ENCODE measurements at regions not wholly inside any gene's neighbourhood (a gene's known extent, or its start where the extent isn't known, plus 50 kb on each side); places are given as distances from the start of the nearest gene placed in this dataset.

DNA sequence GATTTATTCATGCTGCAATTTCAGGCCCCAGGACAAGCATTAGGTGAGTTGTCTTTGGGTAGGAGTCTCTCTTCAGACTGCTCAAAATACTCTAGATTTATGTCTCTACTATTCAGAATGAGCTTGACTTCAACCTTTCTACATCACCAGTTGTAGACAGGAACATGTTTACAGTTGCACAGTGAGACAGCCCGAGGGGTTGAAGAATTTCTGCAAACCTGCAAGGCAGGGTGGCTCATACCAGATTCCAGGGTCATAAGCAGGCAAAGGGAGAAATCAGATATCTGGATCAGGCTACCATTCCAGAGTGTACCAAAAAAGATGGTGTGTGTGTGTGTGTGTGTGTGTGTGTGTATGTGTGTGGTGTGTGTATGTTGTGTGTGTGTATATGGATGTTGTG lies 112.4 kb downstream of the SPP2 start:
- no peak for TF ChIP-seq CTCF (IDR thresholded peaks at IDR 0.05)
- TF ChIP-seq POLR2A (IDR thresholded peaks at IDR 0.05), result no peak
- H3K4me1 ChIP-seq (replicated peaks in 1 of 2), result no peaks in the 10 kb centered on the region
- WGBS, 4 donors, result 55 to 67% (median 62%) methylated on average over 1 of the region's 1 CpG
- no peak overlapping the region for H3K27ac ChIP-seq
- no peak for DNase-seq
- H3K27me3 ChIP-seq, result no peaks in the 10 kb centered on the region
- no peaks in the 10 kb centered on the region for H3K9me3 ChIP-seq (replicated peaks in 1 of 3)
- no peaks in the 10 kb centered on the region for H3K36me3 ChIP-seq (replicated peaks in 1 of 2)
- no peak overlapping the region for H3K4me3 ChIP-seq
- intact Hi-C loops (cut with DNase I), result no loop called here

- Histone ChIP-seq H3K4me3 (no peak overlapping the region), H3K36me3 (replicated peaks in 1 of 2) (no peaks in the 10 kb centered on the region), H3K27me3 (no peaks in the 10 kb centered on the region), H3K9me3 (replicated peaks in 1 of 3) (no peaks in the 10 kb centered on the region), H3K27ac (no peak overlapping the region), H3K4me1 (replicated peaks in 1 of 2) (no peaks in the 10 kb centered on the region)
- 74 to 90% (median 80%) methylated on average over 6 of the region's 6 CpGs for WGBS, 4 donors
- intact Hi-C loops (cut with DNase I), result no loop called here
- TF ChIP-seq CTCF (IDR thresholded peaks at IDR 0.05) (no peak), POLR2A (IDR thresholded peaks at IDR 0.05) (no peak)
- no peak for DNase-seq
These were observed 111.4 kb downstream of the SPP2 start for GRCh38 chr2:234161932-234162331.

GRCh38 chr2:234158812-234159211 lies 108.3 kb downstream of the SPP2 start:
- H3K36me3 ChIP-seq (replicated peaks in 1 of 2), result no peaks in the 10 kb centered on the region
- no peak overlapping the region for H3K27ac ChIP-seq
- WGBS, 4 donors, result 79 to 89% (median 85%) methylated on average over 4 of the region's 4 CpGs
- no peaks in the 10 kb centered on the region for H3K9me3 ChIP-seq (replicated peaks in 1 of 3)
- TF ChIP-seq CTCF (IDR thresholded peaks at IDR 0.05) (no peak), POLR2A (IDR thresholded peaks at IDR 0.05) (no peak)
- H3K27me3 ChIP-seq, result no peaks in the 10 kb centered on the region
- H3K4me1 ChIP-seq (replicated peaks in 1 of 2), result no peaks in the 10 kb centered on the region
- no peak overlapping the region for H3K4me3 ChIP-seq
- intact Hi-C loops (cut with DNase I), result no loop called here
- no peak for DNase-seq

DNA sequence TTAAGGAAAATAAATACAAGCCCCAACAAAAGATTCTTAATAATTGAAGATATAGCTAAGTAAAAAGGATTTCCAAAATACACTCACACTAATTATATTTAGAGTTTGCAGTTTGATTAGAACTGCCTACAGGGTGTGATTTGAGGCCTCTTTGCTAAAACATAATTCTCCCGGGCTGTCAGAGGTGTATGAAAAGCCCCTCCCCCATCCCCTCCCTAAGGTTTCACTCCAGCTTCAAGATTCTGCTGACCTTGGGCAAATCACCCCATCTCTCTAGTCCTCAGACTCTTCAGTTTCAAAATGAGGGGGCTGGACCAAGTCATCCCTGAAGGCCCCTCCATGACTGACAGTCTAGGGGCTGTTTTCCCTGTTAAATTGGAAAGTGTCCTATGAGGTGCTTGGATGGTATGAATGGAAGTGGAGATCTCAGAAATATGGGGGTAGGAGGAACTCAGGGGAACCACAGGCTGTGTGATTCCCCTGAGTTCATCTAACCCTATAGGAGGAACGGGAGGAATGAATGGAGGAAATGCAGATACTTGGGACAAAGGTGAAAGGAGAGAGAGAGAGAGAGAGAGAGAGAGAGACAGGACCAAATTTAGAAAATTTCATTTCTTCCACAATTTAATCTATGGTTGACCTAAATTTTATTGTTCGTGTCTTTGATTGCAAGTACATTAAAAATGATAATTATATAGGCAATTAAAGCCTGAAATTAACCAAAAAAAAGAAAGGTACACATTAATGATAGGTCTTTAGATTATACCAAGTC lies 107.5 kb downstream of the SPP2 start:
- intact Hi-C loops (cut with DNase I), result no loop called here
- Histone ChIP-seq H3K4me3 (no peak overlapping the region), H3K27ac (no peak overlapping the region), H3K36me3 (replicated peaks in 1 of 2) (no peaks in the 10 kb centered on the region), H3K9me3 (replicated peaks in 1 of 3) (no peaks in the 10 kb centered on the region), H3K27me3 (no peaks in the 10 kb centered on the region), H3K4me1 (replicated peaks in 1 of 2) (no peaks in the 10 kb centered on the region)
- TF ChIP-seq CTCF (IDR thresholded peaks at IDR 0.05) (no peak), POLR2A (IDR thresholded peaks at IDR 0.05) (no peak)
- WGBS, 4 donors, result 50 to 65% (median 57%) methylated on average over 3 of the region's 3 CpGs
- DNase-seq, result no peak
